ENCODE measurements at regions not wholly inside any gene's neighbourhood (a gene's known extent, or its start where the extent isn't known, plus 50 kb on each side); places are given as distances from the start of the nearest gene placed in this dataset.

- TF ChIP-seq CTCF (conservative IDR thresholded peaks at IDR 0.05; ENCODE audit: low read depth, low read length) (no peak), EZH2 (IDR thresholded peaks at IDR 0.05; ENCODE audit: borderline replicate concordance, low read depth, low read length, poor library complexity, severe bottlenecking) (no peak)
These were observed 211.8 kb downstream of the UQCRFS1 start for GRCh38 chr19:29001141-29001581.
